ENCODE measurements at regions not wholly inside any gene's neighbourhood (a gene's known extent, or its start where the extent isn't known, plus 50 kb on each side); places are given as distances from the start of the nearest gene placed in this dataset.

DNA sequence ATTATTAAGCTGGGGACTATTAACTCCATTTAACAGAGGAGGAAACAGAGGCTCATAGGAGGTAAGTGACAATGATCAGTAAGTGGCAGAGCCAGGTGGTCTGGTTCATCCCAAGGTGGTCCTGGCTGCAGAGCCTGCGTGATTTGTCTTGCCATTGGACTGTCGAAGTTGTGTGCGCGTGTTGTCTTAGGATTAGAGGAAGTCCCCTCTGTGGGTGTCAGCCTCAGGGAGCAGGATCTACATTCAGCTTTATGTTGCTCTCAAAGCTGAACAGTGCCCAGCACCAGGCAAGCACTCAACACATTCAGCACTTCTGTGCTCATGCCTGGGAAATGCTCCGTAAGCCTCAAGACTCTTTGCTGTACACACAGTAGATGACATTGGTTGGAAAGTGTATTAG, 139.5 kb downstream of the HERPUD2 start:
- no peak overlapping the region for H3K23ac ChIP-seq (ENCODE audit: low read depth, low read length, poor library complexity)
- no peaks in the 10 kb centered on the region for H3K36me3 ChIP-seq (replicated peaks in 1 of 2; ENCODE audit: control insufficient read depth in 2 of 2, insufficient read depth in 2 of 2, low read length in 2 of 2)
- no peak overlapping the region for H2AK5ac ChIP-seq (ENCODE audit: low read depth, low read length)
- no peak overlapping the region for H3K9ac ChIP-seq (ENCODE audit: low read depth, low read length, poor library complexity)
- no CpG with 5 or more reads among the region's 5 CpGs for WGBS, 2 donors (ENCODE audit: extremely low coverage in 2 of 2, insufficient read length in 2 of 2, insufficient replicate concordance in 1 of 2)
- no peaks in the 10 kb centered on the region for H3K9me3 ChIP-seq (replicated peaks in 1 of 2; ENCODE audit: control insufficient read depth in 2 of 2, insufficient read depth in 1 of 2, low read depth in 1 of 2, low read length in 2 of 2)
- H2BK5ac ChIP-seq (ENCODE audit: low read length): no peak overlapping the region
- H3K18ac ChIP-seq (ENCODE audit: low read length): no peak overlapping the region
- H3K14ac ChIP-seq (ENCODE audit: low read length): no peak overlapping the region
- no peak overlapping the region for H2BK120ac ChIP-seq (ENCODE audit: low read depth, low read length)
- no peak for DNase-seq (ENCODE audit: low spot score)
- no peaks in the 10 kb centered on the region for H3K4me1 ChIP-seq (ENCODE audit: control insufficient read depth in 2 of 2, insufficient read depth in 1 of 2, low read depth in 1 of 2, low read length in 2 of 2)
- no peak overlapping the region for H4K8ac ChIP-seq (ENCODE audit: low read depth, low read length)
- H2BK15ac ChIP-seq (ENCODE audit: low read length): no peak overlapping the region
- no peak overlapping the region for H3K4ac ChIP-seq (ENCODE audit: low read length)
- no peak overlapping the region for H3K27ac ChIP-seq (replicated peaks; ENCODE audit: low read length)
- H2BK12ac ChIP-seq (ENCODE audit: low read length): no peak overlapping the region
- no peak overlapping the region for H3K4me2 ChIP-seq (ENCODE audit: insufficient read depth, low read length, poor library complexity, severe bottlenecking)
- no peak overlapping the region for H2AFZ ChIP-seq (ENCODE audit: low read length)
- H3K79me1 ChIP-seq (ENCODE audit: low read depth, low read length): no peaks in the 10 kb centered on the region
- H4K91ac ChIP-seq (ENCODE audit: low read depth, low read length, poor library complexity): no peak overlapping the region
- H3K27me3 ChIP-seq (ENCODE audit: control insufficient read depth in 3 of 3, insufficient read depth in 3 of 3, low read depth in 1 of 3, low read length in 3 of 3): peaks cover 0 to 5% (median 0%) of the 10 kb centered on the region in 3 experiments
- peak overlapping the region in 1 of 2 donors; percentile 68 for H3K4me3 ChIP-seq (ENCODE audit: low read length in 2 of 2)

- Histone ChIP-seq H3K9ac (ENCODE audit: low read depth, low read length, poor library complexity) (no peak overlapping the region), H2BK15ac (ENCODE audit: low read length) (no peak overlapping the region), H3K27me3 (ENCODE audit: control insufficient read depth in 3 of 3, insufficient read depth in 3 of 3, low read depth in 1 of 3, low read length in 3 of 3) (peaks cover 0 to 5% (median 0%) of the 10 kb centered on the region in 3 experiments), H3K18ac (ENCODE audit: low read length) (no peak overlapping the region), H3K4me2 (ENCODE audit: insufficient read depth, low read length, poor library complexity, severe bottlenecking) (no peak overlapping the region), H2BK120ac (ENCODE audit: low read depth, low read length) (no peak overlapping the region), H3K27ac (replicated peaks; ENCODE audit: low read length) (no peak overlapping the region), H2BK5ac (ENCODE audit: low read length) (no peak overlapping the region), H4K8ac (ENCODE audit: low read depth, low read length) (no peak overlapping the region), H3K79me1 (ENCODE audit: low read depth, low read length) (no peaks in the 10 kb centered on the region), H4K91ac (ENCODE audit: low read depth, low read length, poor library complexity) (no peak overlapping the region), H3K36me3 (replicated peaks in 1 of 2; ENCODE audit: control insufficient read depth in 2 of 2, insufficient read depth in 2 of 2, low read length in 2 of 2) (no peaks in the 10 kb centered on the region), H3K9me3 (replicated peaks in 1 of 2; ENCODE audit: control insufficient read depth in 2 of 2, insufficient read depth in 1 of 2, low read depth in 1 of 2, low read length in 2 of 2) (no peaks in the 10 kb centered on the region), H2AK5ac (ENCODE audit: low read depth, low read length) (no peak overlapping the region), H2AFZ (ENCODE audit: low read length) (no peak overlapping the region), H3K4ac (ENCODE audit: low read length) (no peak overlapping the region), H3K4me3 (ENCODE audit: low read length in 2 of 2) (no peak overlapping the region), H2BK12ac (ENCODE audit: low read length) (no peak overlapping the region), H3K4me1 (ENCODE audit: control insufficient read depth in 2 of 2, insufficient read depth in 1 of 2, low read depth in 1 of 2, low read length in 2 of 2) (no peaks in the 10 kb centered on the region), H3K23ac (ENCODE audit: low read depth, low read length, poor library complexity) (no peak overlapping the region), H3K14ac (ENCODE audit: low read length) (no peak overlapping the region)
- no peak for DNase-seq (ENCODE audit: low spot score)
- no CpG with 5 or more reads among the region's 2 CpGs for WGBS, 2 donors (ENCODE audit: extremely low coverage in 2 of 2, insufficient read length in 2 of 2, insufficient replicate concordance in 1 of 2)
Measured at GRCh38 chr7:35553519-35553918, 141.4 kb downstream of the HERPUD2 start.

- DNase-seq (ENCODE audit: low spot score): no peak
- H2BK12ac ChIP-seq (ENCODE audit: low read length): no peak overlapping the region
- H2BK120ac ChIP-seq (ENCODE audit: low read depth, low read length): no peak overlapping the region
- no peak overlapping the region for H3K4me3 ChIP-seq (ENCODE audit: low read length in 2 of 2)
- H3K14ac ChIP-seq (ENCODE audit: low read length): no peak overlapping the region
- H2AK5ac ChIP-seq (ENCODE audit: low read depth, low read length): no peak overlapping the region
- H4K91ac ChIP-seq (ENCODE audit: low read depth, low read length, poor library complexity): no peak overlapping the region
- H3K18ac ChIP-seq (ENCODE audit: low read length): no peak overlapping the region
- no CpG with 5 or more reads among the region's 2 CpGs for WGBS, 2 donors (ENCODE audit: extremely low coverage in 2 of 2, insufficient read length in 2 of 2, insufficient replicate concordance in 1 of 2)
- H2BK5ac ChIP-seq (ENCODE audit: low read length): no peak overlapping the region
- no peak overlapping the region for H2AFZ ChIP-seq (ENCODE audit: low read length)
- no peak overlapping the region for H3K23ac ChIP-seq (ENCODE audit: low read depth, low read length, poor library complexity)
- no peak overlapping the region for H3K9ac ChIP-seq (ENCODE audit: low read depth, low read length, poor library complexity)
- no peak overlapping the region for H3K4me2 ChIP-seq (ENCODE audit: insufficient read depth, low read length, poor library complexity, severe bottlenecking)
- H3K79me1 ChIP-seq (ENCODE audit: low read depth, low read length): no peaks in the 10 kb centered on the region
- no peaks in the 10 kb centered on the region for H3K36me3 ChIP-seq (replicated peaks in 1 of 2; ENCODE audit: control insufficient read depth in 2 of 2, insufficient read depth in 2 of 2, low read length in 2 of 2)
- H3K4me1 ChIP-seq (ENCODE audit: control insufficient read depth in 2 of 2, insufficient read depth in 1 of 2, low read depth in 1 of 2, low read length in 2 of 2): no peaks in the 10 kb centered on the region
- no peak overlapping the region for H3K4ac ChIP-seq (ENCODE audit: low read length)
- H3K9me3 ChIP-seq (replicated peaks in 1 of 2; ENCODE audit: control insufficient read depth in 2 of 2, insufficient read depth in 1 of 2, low read depth in 1 of 2, low read length in 2 of 2): no peaks in the 10 kb centered on the region
- H3K27me3 ChIP-seq (ENCODE audit: control insufficient read depth in 3 of 3, insufficient read depth in 3 of 3, low read depth in 1 of 3, low read length in 3 of 3): peaks cover 0 to 5% (median 0%) of the 10 kb centered on the region in 3 experiments
- no peak overlapping the region for H4K8ac ChIP-seq (ENCODE audit: low read depth, low read length)
- no peak overlapping the region for H3K27ac ChIP-seq (replicated peaks; ENCODE audit: low read length)
- H2BK15ac ChIP-seq (ENCODE audit: low read length): no peak overlapping the region
Measured at GRCh38 chr7:35552691-35553090, 142.2 kb downstream of the HERPUD2 start.

DNA sequence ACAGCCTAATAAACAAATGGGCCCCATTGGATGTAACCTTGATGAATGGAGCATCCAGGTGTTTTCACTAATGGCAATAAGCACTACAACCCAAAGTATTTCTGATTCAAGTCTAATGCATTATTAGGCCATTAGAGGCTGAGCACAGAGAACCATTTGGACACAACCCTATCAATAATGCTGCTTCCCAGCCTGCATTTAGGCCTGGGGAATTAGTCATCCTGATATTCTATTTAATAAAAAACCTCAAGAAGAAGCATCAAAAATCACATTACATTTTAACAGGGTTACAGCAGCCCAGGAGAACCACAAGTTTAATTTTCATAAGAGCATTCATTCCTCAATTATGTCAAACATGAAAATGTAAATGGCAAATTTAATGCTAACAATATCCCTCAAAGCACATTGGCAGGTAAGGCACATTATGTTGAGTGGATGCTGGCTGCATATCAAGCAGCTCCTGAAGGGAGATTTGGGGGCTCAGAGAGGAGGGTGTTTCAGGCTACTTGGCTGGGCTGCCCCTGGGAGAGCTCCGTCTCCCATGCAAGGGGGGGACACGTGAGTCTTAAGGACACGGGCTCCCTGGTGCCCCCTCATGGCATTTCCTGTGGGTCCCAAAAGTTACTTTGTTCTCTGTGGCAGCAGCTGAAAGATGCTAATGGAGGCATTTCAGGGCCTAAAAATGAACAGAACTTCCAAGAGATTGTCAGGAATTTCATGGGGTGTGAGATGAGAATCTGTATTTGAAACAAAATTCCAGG, 143.4 kb downstream of the HERPUD2 start:
- no peak overlapping the region for H3K4ac ChIP-seq (ENCODE audit: low read length)
- H3K23ac ChIP-seq (ENCODE audit: low read depth, low read length, poor library complexity): no peak overlapping the region
- peaks cover 0 to 5% (median 0%) of the 10 kb centered on the region in 3 experiments for H3K27me3 ChIP-seq (ENCODE audit: control insufficient read depth in 3 of 3, insufficient read depth in 3 of 3, low read depth in 1 of 3, low read length in 3 of 3)
- no peak overlapping the region for H2BK5ac ChIP-seq (ENCODE audit: low read length)
- WGBS, 2 donors (ENCODE audit: extremely low coverage in 2 of 2, insufficient read length in 2 of 2, insufficient replicate concordance in 1 of 2): no CpG with 5 or more reads among the region's 3 CpGs
- no peaks in the 10 kb centered on the region for H3K4me1 ChIP-seq (ENCODE audit: control insufficient read depth in 2 of 2, insufficient read depth in 1 of 2, low read depth in 1 of 2, low read length in 2 of 2)
- H3K9ac ChIP-seq (ENCODE audit: low read depth, low read length, poor library complexity): no peak overlapping the region
- no peaks in the 10 kb centered on the region for H3K9me3 ChIP-seq (replicated peaks in 1 of 2; ENCODE audit: control insufficient read depth in 2 of 2, insufficient read depth in 1 of 2, low read depth in 1 of 2, low read length in 2 of 2)
- no peak overlapping the region for H2BK120ac ChIP-seq (ENCODE audit: low read depth, low read length)
- H2BK12ac ChIP-seq (ENCODE audit: low read length): no peak overlapping the region
- no peak overlapping the region for H3K4me2 ChIP-seq (ENCODE audit: insufficient read depth, low read length, poor library complexity, severe bottlenecking)
- peak overlapping the region; percentile 15 for H2AFZ ChIP-seq (ENCODE audit: low read length)
- no peak overlapping the region for H3K4me3 ChIP-seq (ENCODE audit: low read length in 2 of 2)
- no peak overlapping the region for H2AK5ac ChIP-seq (ENCODE audit: low read depth, low read length)
- H3K79me1 ChIP-seq (ENCODE audit: low read depth, low read length): no peaks in the 10 kb centered on the region
- no peak overlapping the region for H2BK15ac ChIP-seq (ENCODE audit: low read length)
- H4K91ac ChIP-seq (ENCODE audit: low read depth, low read length, poor library complexity): no peak overlapping the region
- H3K27ac ChIP-seq (replicated peaks; ENCODE audit: low read length): no peak overlapping the region
- no peak overlapping the region for H3K18ac ChIP-seq (ENCODE audit: low read length)
- H3K14ac ChIP-seq (ENCODE audit: low read length): no peak overlapping the region
- no peak for DNase-seq (ENCODE audit: low spot score)
- H4K8ac ChIP-seq (ENCODE audit: low read depth, low read length): no peak overlapping the region
- H3K36me3 ChIP-seq (replicated peaks in 1 of 2; ENCODE audit: control insufficient read depth in 2 of 2, insufficient read depth in 2 of 2, low read length in 2 of 2): no peaks in the 10 kb centered on the region

Data from neuronal stem cell (in vitro differentiated cells).